IPS-20b (cell line): ENCODE measurements at regions not wholly inside any gene's neighbourhood (a gene's known extent, or its start where the extent isn't known, plus 50 kb on each side); places are given as distances from the start of the nearest gene placed in this dataset.

ENCODE experiments used
- H3K27ac ChIP-seq: one replicate; pipeline ENCODE4 v1.5.1; 2013; ENCODE audit warnings: low read length
- H3K27me3 ChIP-seq: 2 replicates; pipeline ENCODE4 v1.6.1; 2013; ENCODE audit warnings: mild to moderate bottlenecking, low read length, inconsistent platforms; ENCODE audit not compliant: insufficient read depth
- H3K36me3 ChIP-seq: 2 replicates; pipeline ENCODE4 v1.6.1; 2013; ENCODE audit warnings: low read depth, mild to moderate bottlenecking, inconsistent platforms, low read length, moderate library complexity; ENCODE audit not compliant: insufficient read depth
- H3K4me1 ChIP-seq: 2 replicates; pipeline ENCODE4 v1.6.1; 2013; ENCODE audit warnings: mild to moderate bottlenecking, control low read depth, inconsistent platforms, low read length, moderate library complexity; ENCODE audit not compliant: insufficient read depth
- H3K4me3 ChIP-seq: 2 replicates; pipeline ENCODE4 v1.5.1; 2013; ENCODE audit warnings: mild to moderate bottlenecking, low read length, inconsistent platforms
- H3K9ac ChIP-seq: 2 replicates; pipeline ENCODE4 v1.6.1; 2013; ENCODE audit warnings: low read depth, mild to moderate bottlenecking, inconsistent platforms, low read length, moderate library complexity
- H3K9me3 ChIP-seq: 2 replicates; pipeline ENCODE4 v1.6.1; 2013; ENCODE audit warnings: mild to moderate bottlenecking, low read depth, low read length, inconsistent platforms; ENCODE audit not compliant: insufficient read depth

- Histone ChIP-seq H3K27ac (no peak overlapping the region), H3K27me3 (no peaks in the 10 kb centered on the region), H3K4me1 (no peaks in the 10 kb centered on the region), H3K4me3 (no peak overlapping the region), H3K9ac (no peak overlapping the region), H3K36me3 (no peaks in the 10 kb centered on the region), H3K9me3 (peaks cover 16% of the 10 kb centered on the region; the same call in 1 of the 2 replicates)
These were observed 86.8 kb upstream of the CD180 start for GRCh38 chr5:67283275-67283987.

GRCh38 chr5:67281874-67282273 is 85.3 kb upstream of the CD180 start:
- no peaks in the 10 kb centered on the region for H3K4me1 ChIP-seq
- H3K27me3 ChIP-seq, result no peaks in the 10 kb centered on the region
- no peak overlapping the region for H3K4me3 ChIP-seq
- peaks cover 31% of the 10 kb centered on the region for H3K9me3 ChIP-seq
- H3K9ac ChIP-seq, result no peak overlapping the region
- H3K27ac ChIP-seq, result no peak overlapping the region
- no peaks in the 10 kb centered on the region for H3K36me3 ChIP-seq

- peaks cover 36% of the 10 kb centered on the region for H3K9me3 ChIP-seq
- no peak overlapping the region for H3K27ac ChIP-seq
- H3K9ac ChIP-seq, result no peak overlapping the region
- no peaks in the 10 kb centered on the region for H3K4me1 ChIP-seq
- no peak overlapping the region for H3K4me3 ChIP-seq
- no peaks in the 10 kb centered on the region for H3K27me3 ChIP-seq
- no peaks in the 10 kb centered on the region for H3K36me3 ChIP-seq
These were observed 77.2 kb upstream of the CD180 start for GRCh38 chr5:67273689-67274356.

GRCh38 chr5:67272453-67273130 is 76.0 kb upstream of the CD180 start:
- Histone ChIP-seq H3K27ac (no peak overlapping the region), H3K27me3 (no peaks in the 10 kb centered on the region), H3K9ac (no peak overlapping the region), H3K4me3 (no peak overlapping the region), H3K36me3 (no peaks in the 10 kb centered on the region), H3K4me1 (no peaks in the 10 kb centered on the region), H3K9me3 (peaks cover 24% of the 10 kb centered on the region)

- no peaks in the 10 kb centered on the region for H3K4me1 ChIP-seq
- H3K9ac ChIP-seq, result no peak overlapping the region
- H3K27ac ChIP-seq, result no peak overlapping the region
- no peaks in the 10 kb centered on the region for H3K36me3 ChIP-seq
- H3K4me3 ChIP-seq, result no peak overlapping the region
- no peaks in the 10 kb centered on the region for H3K9me3 ChIP-seq
- no peaks in the 10 kb centered on the region for H3K27me3 ChIP-seq
These were observed 71.8 kb upstream of the CD180 start for GRCh38 chr5:67268231-67269021.

- Histone ChIP-seq H3K36me3 (no peaks in the 10 kb centered on the region), H3K4me3 (no peak overlapping the region), H3K27me3 (no peaks in the 10 kb centered on the region), H3K27ac (no peak overlapping the region), H3K4me1 (no peaks in the 10 kb centered on the region), H3K9me3 (no peaks in the 10 kb centered on the region), H3K9ac (no peak overlapping the region)
These were observed 71.1 kb upstream of the CD180 start for GRCh38 chr5:67267512-67268216.

GRCh38 chr5:67266654-67267350 is 70.2 kb upstream of the CD180 start:
- no peaks in the 10 kb centered on the region for H3K4me1 ChIP-seq
- H3K9me3 ChIP-seq, result no peaks in the 10 kb centered on the region
- H3K36me3 ChIP-seq, result no peaks in the 10 kb centered on the region
- H3K4me3 ChIP-seq, result no peak overlapping the region
- no peak overlapping the region for H3K27ac ChIP-seq
- H3K9ac ChIP-seq, result no peak overlapping the region
- no peaks in the 10 kb centered on the region for H3K27me3 ChIP-seq

- Histone ChIP-seq H3K4me3 (no peak overlapping the region), H3K9me3 (no peaks in the 10 kb centered on the region), H3K27ac (no peak overlapping the region), H3K36me3 (no peaks in the 10 kb centered on the region), H3K4me1 (no peaks in the 10 kb centered on the region), H3K27me3 (no peaks in the 10 kb centered on the region), H3K9ac (no peak overlapping the region)
These were observed 69.4 kb upstream of the CD180 start for GRCh38 chr5:67265951-67266350.

- no peak overlapping the region for H3K4me3 ChIP-seq
These were observed 67.2 kb upstream of the CD180 start for GRCh38 chr5:67263656-67264408.

GRCh38 chr5:67262956-67263355 is 66.4 kb upstream of the CD180 start:
- Histone ChIP-seq H3K9ac (no peak overlapping the region), H3K27me3 (no peaks in the 10 kb centered on the region), H3K27ac (no peak overlapping the region), H3K36me3 (no peaks in the 10 kb centered on the region), H3K4me1 (no peaks in the 10 kb centered on the region), H3K4me3 (no peak overlapping the region), H3K9me3 (no peaks in the 10 kb centered on the region)

More at GRCh38 chr5:67263656-67264408, 67.2 kb upstream of the CD180 start:
- no peaks in the 10 kb centered on the region for H3K9me3 ChIP-seq
- no peaks in the 10 kb centered on the region for H3K27me3 ChIP-seq
- H3K36me3 ChIP-seq, result no peaks in the 10 kb centered on the region
- no peak overlapping the region for H3K27ac ChIP-seq
- no peak overlapping the region for H3K9ac ChIP-seq
- no peaks in the 10 kb centered on the region for H3K4me1 ChIP-seq
